ENCODE measurements at regions not wholly inside any gene's neighbourhood (a gene's known extent, or its start where the extent isn't known, plus 50 kb on each side); places are given as distances from the start of the nearest gene placed in this dataset.
"Not testable (repeated sequence)": the region's sequence is repeated elsewhere in the genome, so short reads cannot be mapped to it uniquely, and the experiment has no call there.

DNA sequence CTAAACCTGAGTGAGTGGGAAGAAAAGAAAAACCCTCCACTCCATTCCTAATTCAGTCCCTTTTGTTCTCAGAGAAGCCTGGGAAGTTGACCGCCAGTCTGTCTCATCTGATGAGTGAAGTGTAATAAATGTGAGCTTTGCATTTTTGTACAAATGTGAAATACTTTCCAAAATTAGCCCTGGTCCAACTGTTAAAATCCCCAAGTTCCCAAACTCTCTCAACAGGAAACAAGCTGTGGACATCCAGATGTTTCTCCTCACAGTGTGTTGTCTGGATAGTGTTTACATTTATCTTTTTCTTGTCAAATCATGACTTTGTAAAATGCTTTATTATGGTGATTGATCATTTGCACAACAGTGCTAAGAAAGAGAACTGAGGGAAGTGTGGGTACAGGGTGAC lies 145.1 kb downstream of the TM2D1 start:
- DNase-seq = no peak

DNA sequence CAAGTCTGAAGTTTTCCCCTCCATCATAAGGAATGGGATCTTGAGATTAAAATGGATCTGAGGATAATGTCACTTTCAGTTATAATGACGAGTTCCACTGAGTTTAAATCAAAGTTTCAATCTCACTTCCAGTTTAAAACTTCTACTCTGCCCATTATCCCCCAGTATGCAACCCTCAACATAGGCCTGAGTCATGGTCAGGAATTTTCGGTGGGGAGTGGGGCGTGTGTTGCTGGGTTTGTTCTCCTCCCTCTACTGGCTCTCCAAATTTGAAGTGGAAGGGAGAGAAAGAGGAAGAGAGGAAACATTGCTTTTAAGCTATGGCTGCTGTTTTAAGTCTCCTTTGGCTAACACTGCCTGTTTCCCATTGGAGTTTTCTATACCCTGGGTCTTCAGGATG lies 152.9 kb downstream of the TM2D1 start:
- DNase-seq = no peak

DNA sequence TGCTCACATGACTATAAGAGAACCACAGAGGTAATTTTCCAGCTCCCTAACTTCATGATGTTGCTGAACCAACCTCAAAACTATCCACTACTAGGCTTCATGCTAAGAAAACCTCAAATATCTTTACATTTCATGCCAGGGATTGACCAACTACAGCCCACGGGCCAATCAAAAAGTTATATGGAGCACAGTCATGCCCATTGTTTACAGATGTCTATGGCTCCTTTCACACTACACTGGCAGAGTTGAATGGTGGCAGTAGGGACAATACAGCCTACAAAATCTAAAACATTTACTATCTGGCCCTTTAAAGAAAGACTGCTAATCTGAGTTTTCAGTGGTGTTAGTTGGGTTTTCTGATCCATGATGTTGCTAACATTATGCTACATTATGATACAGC lies 154.8 kb downstream of the TM2D1 start:
- DNase-seq = no peak

DNA sequence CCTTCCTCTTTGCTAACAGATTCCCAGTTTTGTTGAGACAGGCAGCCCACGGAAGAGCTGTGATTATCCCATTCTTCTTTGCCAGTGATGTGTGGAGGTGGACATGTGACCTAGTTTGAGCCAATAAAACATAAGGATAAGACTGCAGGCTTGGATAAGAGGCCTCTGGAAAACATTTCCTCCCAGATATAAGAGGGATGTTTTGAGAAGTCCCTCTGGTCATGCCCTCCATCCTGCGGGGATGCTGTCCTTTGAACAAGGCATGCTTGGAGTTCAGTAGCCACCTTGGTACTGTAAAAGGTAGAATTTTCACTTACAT lies 155.7 kb downstream of the TM2D1 start:
- no peak for DNase-seq

DNA sequence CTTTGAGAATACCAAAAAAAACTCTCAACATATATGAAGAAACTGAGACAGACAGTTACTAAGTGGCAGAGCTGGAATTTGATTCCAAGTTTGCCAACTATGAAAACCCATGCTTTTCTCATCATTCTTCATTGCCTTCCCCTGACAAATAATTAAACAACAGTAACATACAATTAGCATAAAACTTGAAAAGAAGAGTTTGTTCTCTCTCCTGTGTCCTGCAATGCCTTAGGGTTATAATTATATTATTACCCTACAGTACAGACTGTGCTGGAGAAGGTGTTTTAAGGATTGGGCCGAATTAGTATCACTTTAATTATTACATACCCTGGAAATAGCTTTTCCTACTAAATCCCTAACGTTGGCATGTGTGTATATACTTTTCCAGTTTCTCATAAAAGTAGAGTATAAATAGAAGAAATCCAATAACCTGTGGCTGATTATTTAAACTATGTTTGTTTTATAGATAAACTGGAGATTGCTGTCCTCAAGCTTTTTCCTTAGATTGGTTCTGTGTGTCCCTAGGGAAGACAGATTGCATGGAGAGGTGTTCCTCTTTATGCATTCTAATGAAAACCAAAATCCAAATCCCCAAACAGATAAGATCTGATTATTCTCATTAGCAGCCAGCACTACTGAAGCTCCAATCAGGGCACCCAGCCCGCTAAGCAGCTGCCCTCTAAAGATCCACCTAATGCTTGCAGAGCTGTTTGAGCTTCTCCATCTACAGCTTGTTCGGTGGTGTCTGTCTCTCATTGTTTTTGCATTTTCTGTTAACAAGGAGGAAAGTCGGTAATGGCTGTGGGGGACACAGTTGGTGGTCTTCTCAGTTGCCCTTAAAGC lies 156.3 kb downstream of the TM2D1 start:
- no peak for DNase-seq

DNA sequence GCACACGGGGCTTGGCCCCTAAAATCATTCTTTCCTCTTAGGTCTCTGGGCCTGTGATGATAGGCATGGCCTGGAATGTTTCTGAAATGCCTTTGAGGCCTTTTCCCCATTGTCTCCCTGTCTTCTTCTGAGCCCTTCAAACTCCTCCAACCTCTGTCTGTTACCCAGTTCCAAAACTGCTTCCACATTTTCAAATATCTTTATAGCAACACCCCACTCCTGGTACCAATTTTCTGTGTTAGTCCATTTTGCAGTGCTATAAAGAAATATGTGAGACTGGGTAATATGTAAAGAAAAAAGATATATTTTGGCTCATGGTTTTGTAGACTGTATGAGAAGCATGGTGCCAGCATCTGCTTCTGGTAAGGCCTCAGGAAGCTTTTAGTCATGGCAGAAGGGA lies 158.8 kb downstream of the TM2D1 start:
- DNase-seq = no peak

DNA sequence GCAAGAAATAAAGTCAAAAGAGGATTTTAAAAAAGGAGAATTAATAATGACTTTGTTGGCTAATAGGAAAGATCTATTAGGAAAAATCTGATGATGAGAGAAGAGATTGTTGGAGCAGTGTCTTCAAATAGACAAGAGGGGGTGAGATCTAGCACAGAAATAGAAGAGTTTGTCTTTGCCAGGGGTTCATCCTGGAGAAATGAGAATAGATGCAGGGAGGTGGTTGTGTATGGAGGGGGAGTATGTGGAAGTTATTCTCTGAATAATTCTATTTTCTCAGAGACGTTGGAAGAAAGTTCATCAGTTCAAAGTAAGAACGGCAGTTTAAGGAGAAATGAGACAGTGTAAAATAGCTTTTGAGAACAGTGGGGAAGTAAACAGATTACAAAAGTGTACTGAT lies 161.3 kb downstream of the TM2D1 start:
- no peak for DNase-seq

DNA sequence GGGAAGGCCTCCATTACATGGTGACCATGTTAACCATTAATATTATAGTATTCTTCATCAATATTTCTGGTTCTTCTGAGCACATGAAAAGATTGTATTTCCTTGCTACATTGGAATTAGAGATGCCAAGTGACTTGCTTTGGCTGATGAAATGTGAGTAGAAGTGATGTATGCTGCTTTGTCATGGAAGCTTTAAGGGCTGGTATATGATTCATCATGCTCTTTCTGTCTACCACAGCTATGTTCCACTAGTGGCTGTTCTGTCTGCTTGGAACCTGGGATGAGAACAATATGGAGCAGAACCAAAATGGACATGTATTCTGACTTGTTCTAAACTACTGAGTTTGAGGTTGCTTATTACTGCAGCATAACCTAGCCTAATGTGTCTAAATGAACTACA lies 163.3 kb downstream of the TM2D1 start:
- no peak for DNase-seq

DNA sequence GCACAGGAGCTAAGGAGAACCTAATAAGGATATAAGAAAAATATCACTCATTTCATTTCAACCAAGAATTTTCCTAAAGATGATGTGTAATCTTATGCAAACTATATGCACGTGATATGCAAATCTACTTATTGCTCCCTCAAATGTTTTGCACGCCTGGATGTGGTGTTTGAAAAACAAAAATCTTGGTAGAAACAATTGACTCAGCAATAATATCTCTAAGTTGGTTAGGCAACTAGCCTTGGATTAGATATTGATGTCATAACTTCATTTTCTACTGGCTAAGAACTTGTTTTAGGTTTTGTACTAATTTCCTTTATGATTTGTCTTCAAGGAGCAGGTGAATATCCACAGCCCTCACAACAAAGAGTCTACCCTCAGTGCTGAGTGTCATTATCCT lies 164.6 kb downstream of the TM2D1 start:
- no peak for DNase-seq

DNA sequence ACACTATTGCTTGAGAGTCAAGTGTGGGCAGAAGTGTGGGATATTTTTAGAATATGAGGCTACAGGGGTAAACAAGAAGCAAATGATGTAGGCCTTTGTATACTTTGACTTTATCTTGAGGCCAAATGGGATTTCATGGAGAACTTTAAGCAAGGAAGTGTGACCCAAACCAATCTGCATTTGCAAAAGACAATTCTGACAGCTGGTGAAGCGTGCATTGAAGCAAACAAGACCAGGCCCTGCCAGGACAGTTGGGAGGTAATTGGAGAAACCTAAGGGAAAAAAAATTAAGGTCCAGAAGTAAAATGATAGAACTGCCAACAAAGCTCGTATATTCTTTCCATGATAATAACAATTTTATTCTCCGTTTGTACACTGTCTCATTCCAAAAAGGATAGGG lies 168.3 kb downstream of the TM2D1 start:
- DNase-seq = no peak

DNA sequence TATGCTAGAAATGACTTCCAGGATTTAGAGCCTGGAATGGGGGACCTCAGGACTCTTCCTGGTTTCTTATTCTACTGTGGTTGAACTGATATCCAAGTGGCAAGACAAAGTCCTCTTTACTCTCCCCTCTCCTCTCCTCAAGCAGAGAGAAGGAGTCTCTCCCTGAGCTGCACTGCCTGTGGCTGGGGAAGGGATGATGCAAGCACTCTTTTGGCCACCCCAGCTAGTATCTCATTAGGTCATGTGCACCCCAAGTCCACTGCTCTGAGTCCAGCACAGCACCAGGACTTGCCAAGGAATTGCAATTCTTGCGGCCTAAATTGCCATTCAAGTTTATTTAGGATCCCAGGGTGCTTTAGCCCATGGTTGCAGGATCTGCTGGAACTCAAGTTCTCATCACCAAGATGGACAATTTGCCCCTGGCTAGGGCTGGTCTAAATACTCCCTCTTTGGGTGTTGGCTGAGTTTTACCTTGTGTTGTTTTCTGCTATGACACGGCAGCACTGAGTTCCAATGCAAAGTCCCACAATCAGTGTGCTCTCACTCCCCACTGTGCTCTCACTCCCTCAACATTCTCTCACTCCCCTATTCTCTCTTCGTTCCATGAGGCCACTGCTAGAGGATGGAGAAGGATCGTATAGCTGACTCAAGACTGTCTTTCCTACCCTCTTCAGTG lies 172.2 kb downstream of the TM2D1 start:
- DNase-seq = no peak

DNA sequence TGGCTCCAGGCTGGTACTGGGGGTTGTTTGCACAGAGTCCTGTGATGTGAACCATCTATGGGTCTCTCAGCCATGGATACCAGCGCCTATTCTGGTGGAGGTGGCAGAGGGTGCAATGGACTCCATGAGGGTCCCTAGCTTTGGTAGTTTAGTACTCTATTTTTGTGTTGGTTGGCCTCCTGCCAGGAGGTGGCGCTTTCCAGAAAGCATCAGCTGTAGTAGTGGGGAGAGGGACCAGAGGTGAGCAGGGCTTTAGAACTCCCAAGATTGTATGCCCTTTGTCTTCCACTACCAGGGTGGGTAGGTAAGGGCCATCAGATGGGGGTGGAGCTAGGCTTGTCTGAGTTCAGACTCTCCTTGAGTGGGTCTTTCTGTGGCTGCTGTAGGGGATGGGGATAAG lies 177.6 kb downstream of the TM2D1 start:
- not testable (repeated sequence) for DNase-seq

DNA sequence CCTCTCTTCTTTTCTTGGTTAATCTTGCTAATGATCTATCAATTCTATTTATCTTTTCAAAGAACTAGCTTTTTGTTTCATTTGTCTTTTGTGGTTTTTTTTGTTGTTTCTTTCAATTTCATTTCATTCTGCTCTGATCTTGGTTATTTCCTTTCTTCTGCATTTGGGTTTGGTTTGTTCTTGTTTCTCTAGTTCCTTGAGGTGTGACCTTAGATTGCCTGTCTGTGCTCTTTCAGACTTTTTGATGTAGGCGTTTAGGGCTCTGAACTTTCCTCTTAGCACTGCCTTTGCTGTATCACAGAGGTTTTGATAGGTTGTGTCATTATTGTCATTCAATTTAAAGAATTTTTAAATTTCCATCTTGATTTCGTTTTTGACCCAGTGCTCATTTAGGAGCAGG lies 180.1 kb downstream of the TM2D1 start:
- DNase-seq = not testable (repeated sequence)

DNA sequence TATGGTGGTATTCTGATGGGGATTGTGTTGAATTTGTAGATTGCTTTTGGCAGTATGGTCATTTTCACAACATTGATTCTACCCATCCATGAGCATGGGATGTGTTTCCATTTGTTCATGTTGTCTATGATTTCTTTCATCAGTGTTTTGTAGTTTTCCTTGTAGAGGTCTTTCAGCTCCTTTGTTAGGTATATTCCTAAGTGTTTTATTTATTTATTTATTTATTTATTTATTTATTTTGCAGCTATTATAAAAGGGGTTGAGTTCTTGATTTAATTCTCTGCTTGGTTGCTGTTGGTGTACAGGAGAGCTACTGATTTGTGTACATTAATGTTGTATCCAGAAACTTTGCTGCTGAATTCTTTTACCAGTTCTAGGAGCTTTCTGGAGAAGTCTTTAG lies 181.4 kb downstream of the TM2D1 start:
- DNase-seq = not testable (repeated sequence)

DNA sequence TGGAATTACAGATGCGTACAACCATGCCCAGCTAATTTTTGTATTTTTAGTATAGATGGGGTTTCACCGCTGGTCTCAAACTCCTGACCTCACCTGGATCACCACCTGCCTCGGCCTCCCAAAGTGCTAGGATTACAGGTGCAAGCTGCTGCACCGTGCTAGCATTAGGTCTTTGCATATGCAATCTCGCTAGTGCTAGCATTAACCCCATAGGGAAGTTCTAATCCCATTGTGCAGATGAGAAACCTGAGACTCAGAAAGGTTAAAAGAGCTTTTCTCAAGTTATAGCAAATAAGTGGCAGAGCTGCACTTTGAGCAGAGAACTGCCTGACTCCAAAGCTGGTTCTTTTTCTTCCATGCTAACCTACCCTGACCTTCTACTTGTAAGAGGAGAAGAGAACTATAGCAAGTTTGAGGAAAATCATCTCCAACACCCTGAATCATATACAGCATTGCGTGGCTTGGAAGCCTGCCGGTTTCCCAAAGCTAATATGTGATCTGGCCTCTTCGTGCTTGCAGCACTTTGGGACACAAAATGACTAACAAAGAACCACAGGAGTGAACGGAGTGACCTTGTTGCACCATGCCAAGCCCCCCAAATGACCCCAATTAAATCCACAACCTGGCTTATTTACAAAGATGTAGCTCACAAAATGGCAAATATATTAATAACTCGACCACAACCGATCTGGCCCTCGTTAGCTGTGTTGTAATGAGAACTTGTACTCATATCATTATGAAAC lies 185.1 kb downstream of the TM2D1 start:
- DNase-seq = no peak

DNA sequence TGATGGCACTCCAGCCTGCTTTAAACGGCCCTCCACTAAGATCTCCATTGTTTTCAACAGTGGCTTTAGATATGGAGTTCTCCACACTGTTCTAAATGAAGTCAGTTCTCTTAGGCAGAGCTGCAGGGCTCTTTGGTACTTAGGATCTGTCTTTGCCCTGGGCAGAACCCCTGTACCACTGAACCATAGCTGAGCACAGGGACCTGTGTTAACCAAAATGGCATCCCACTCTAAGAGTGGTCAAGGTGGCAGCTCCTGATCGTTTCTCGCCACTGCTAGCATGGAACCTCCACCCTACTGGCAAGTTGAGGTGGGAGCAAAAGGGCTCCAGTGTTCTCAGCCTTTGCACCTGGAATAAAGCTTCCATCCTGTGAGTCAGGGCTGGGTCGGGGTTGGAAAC lies 186.7 kb downstream of the TM2D1 start:
- DNase-seq = no peak

DNA sequence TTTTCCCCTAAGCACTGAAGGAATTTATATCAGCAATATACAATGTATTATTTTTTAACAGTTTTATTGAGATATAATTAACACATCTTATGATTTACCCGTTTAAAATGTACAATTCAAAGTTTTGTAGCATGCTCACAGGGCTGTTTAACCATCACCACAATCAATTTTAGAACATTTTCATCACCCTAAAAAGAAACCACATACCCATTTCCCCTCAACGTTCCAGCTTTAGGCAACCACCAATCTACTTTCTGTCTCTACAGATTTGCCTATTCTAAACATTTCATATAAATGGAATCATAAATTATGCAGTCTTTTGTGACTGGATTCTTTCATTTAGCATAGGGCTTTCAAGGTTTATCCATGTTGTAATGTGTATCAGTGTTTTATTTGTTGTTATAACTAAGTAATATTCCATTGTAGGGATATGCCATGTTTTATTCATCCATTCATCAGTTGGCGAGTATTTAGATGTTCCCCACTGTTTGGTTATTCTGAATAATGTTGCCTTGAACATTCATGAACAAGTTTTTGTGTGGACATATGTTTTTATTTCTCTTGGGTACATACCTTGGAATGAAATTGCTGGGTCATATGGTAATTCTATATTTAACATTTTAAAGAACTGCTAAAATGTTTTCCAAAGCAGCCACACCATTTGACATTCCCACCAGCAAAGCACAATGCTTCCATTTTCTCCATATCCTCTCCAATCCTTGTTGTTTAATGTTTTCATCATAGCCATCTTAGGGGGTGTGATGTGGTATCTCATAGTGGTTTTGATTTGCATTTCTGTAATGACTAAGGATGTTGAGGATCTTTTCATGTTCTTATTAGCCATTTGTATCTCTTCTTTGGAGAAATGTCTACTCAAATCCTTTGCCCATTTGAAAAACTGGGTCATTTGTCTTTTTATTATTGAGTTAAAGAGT lies 188.5 kb downstream of the TM2D1 start:
- no peak for DNase-seq

DNA sequence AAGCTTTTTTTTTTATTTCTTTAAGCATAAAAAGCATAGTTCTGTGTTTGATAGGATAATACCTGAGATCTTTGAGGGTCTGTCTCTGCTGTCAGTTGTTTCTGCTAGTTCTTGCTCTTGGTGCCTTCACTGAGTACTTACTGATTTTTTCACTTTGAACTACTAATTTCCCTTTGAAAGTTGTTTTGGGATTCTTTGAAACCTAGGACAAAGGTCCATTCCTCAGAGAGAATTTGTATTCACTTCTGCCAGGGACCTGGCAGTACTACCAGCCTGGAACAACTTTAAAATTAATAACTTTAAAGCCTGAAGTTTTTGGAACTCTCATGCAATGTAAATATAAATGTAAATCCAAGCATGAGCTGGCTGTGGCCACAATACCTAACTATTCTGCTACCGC lies 190.1 kb downstream of the TM2D1 start:
- DNase-seq = no peak

DNA sequence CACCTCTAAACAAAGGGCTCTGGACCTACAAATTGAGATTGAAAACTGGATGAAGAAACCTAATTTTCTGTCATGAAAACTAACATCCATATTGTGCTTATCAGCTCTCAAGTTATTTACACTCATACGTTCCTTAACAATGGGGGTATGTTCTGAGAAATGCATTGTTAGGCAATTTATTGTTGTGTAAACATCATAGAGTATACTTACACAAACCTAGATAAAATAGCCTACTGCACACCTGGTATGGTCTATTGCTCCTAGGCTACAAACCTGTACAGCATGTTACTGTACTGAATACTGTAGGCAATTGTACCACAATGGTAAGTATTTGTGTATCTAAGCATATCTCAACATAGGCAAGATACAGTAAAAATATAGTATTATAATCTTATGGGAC lies 191.4 kb downstream of the TM2D1 start:
- no peak for DNase-seq

DNA sequence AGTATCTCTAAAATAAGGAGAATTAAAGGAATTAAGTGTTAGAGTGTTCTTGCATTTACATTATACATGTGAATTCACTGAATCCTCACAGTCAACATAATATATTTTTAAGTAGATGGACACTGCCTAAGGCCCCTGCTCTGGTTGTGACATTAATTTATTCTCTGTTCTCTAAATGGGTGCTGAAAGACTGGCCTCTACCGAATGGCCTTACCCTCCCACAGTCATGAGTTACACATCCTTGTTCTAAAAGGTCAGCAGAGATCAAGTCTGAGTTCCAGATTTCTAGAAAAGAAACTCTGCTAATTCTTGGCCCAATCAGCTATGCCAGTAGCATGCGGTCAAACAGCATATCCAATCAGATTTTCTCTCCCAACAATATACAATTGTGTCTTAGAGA lies 193.2 kb downstream of the TM2D1 start:
- DNase-seq = no peak

DNA sequence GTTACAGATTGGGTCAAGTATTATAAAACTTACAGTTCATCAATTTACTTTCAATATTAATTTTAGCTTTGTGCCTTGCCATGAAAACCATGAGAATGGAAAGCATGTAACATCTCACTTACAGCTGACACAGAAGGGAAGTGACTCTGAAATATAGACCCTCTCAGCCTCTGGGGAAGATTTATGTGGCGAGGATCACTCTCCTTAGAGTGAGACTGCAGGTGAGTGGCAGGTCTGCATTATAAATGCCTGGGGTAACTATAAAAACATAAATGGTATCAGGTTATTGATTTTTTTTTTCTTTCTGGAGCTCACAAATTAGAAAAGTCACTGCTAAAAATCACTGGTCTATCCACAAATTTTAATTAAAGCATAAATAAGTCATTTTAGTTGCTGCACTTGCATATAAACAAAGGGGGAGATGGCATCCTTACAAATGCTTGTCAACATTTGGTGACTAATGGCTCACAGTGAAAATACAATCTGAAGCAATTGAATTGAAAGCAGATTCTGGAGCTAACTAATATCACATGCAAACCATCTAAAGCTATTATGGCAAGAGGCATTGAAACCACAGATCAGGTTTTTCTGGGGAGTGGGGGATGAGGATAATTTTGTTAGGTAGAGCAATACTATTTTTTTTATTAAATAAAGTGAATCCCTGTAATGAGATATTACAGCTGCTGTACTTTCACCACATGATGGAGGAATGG lies 200.9 kb downstream of the TM2D1 start:
- no peak for DNase-seq

DNA sequence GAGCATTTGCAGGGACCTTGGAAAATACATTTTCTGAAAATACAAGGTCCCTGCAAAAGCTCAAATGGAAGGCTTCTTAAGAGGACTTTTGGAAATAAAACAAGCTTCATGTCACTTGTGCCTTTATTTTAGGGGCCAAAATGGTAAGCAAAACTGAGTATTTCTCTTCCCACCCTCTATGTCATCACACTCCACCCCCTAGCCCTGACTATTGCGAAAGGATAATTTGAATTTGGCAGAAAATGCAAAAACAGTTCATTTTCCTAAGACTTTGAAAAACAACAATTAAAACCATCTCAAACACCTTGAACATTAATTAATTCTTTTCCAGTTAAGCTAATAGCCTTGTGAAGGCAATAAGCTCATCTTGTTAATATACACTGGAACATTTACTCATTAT lies 201.7 kb downstream of the TM2D1 start:
- DNase-seq = no peak
